Thyroid gland (tissue), 4 donors: ENCODE measurements at regions not wholly inside any gene's neighbourhood (a gene's known extent, or its start where the extent isn't known, plus 50 kb on each side); places are given as distances from the start of the nearest gene placed in this dataset.

Experiments
- DNase-seq, 2 donors: peaks; one replicate each; pipeline ENCODE4 v3.0.0-alpha.2; 2019
- H3K27ac ChIP-seq, 3 donors: fragments of 200-600 bp; sonication (generic); 1 replicate in 2 of 3; 2 replicates in 1 of 3; pipeline ENCODE4 v1.5.1; 2016 to 2019; ENCODE audit warnings: mild to moderate bottlenecking in 1 of 3, moderate library complexity in 1 of 3
- H3K27me3 ChIP-seq: fragments of 200-600 bp; sonication (generic); one replicate; pipeline ENCODE4 v1.5.1; 2019
- H3K36me3 ChIP-seq, 2 donors: fragments of 200-600 bp; sonication (generic); one replicate each; pipeline ENCODE4 v1.5.1; 2016 to 2019
- H3K4me1 ChIP-seq, 2 donors: fragments of 200-600 bp; sonication (generic); one replicate each; pipeline ENCODE4 v1.5.1; 2017 to 2019
- H3K4me3 ChIP-seq, 3 donors: fragments of 200-600 bp; sonication (generic); replicated peaks in 1 of 3; 1 replicate in 2 of 3; 2 replicates in 1 of 3; pipeline ENCODE4 v1.5.1; 2016; ENCODE audit warnings: mild to moderate bottlenecking in 1 of 3
- H3K9me3 ChIP-seq: fragments of 200-600 bp; sonication (generic); one replicate; pipeline ENCODE4 v1.5.1; 2017
- POLR2A ChIP-seq, 2 donors: fragments of 450-650 bp; IDR thresholded peaks; one replicate each; pipeline ENCODE4 v1.6.1; 2017; ENCODE audit warnings: antibody characterized with exemption in 2 of 2, mild to moderate bottlenecking in 2 of 2, moderate library complexity in 1 of 2
- WGBS, 2 donors: methylation state at CpG; one replicate each; pipeline ENCODE4 v1.1.5; 2017; 5-methylcytosine and 5-hydroxymethylcytosine counted together
- intact Hi-C: fragments of 100-400 bp; cut with DNase I; formaldehyde crosslinking; loops from one replicate; pipeline ENCODE4 v1.15.1; 2023
- TF ChIP-seq, protein P1 (sequence below), 6 experiments: fragments of 200-600 bp in 3 of 6; fragments of 450-650 bp in 3 of 6; sonication (generic) in 3 of 6; IDR thresholded peaks; one replicate each; pipeline ENCODE4 v1.5.1; 2016 to 2019; ENCODE audit warnings: antibody characterized with exemption in 6 of 6, mild to moderate bottlenecking in 2 of 6, inconsistent platforms in 1 of 6, moderate library complexity in 1 of 6

- no peak for DNase-seq
- no peaks in the 10 kb centered on the region for H3K36me3 ChIP-seq
- intact Hi-C loops, result loop anchor here (2.0 kb wide), 1 partner anchor 30 kb away; no protein-coding TSS in a partner anchor
- no peak for TF ChIP-seq POLR2A (IDR thresholded peaks at IDR 0.05)
- TF ChIP-seq, protein P1, sequence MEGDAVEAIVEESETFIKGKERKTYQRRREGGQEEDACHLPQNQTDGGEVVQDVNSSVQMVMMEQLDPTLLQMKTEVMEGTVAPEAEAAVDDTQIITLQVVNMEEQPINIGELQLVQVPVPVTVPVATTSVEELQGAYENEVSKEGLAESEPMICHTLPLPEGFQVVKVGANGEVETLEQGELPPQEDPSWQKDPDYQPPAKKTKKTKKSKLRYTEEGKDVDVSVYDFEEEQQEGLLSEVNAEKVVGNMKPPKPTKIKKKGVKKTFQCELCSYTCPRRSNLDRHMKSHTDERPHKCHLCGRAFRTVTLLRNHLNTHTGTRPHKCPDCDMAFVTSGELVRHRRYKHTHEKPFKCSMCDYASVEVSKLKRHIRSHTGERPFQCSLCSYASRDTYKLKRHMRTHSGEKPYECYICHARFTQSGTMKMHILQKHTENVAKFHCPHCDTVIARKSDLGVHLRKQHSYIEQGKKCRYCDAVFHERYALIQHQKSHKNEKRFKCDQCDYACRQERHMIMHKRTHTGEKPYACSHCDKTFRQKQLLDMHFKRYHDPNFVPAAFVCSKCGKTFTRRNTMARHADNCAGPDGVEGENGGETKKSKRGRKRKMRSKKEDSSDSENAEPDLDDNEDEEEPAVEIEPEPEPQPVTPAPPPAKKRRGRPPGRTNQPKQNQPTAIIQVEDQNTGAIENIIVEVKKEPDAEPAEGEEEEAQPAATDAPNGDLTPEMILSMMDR (IDR thresholded peaks at IDR 0.05), result no peak
- H3K9me3 ChIP-seq, result no peaks in the 10 kb centered on the region
- 84 to 85% methylated on average over 3 of the region's 3 CpGs for WGBS, 2 donors
- H3K4me3 ChIP-seq, result no peak overlapping the region
- H3K4me1 ChIP-seq, result no peaks in the 10 kb centered on the region
- no peaks in the 10 kb centered on the region for H3K27me3 ChIP-seq
- H3K27ac ChIP-seq, result no peak overlapping the region
Measured at GRCh38 chr16:51779240-51779639, 628.2 kb upstream of the SALL1 start.

DNA sequence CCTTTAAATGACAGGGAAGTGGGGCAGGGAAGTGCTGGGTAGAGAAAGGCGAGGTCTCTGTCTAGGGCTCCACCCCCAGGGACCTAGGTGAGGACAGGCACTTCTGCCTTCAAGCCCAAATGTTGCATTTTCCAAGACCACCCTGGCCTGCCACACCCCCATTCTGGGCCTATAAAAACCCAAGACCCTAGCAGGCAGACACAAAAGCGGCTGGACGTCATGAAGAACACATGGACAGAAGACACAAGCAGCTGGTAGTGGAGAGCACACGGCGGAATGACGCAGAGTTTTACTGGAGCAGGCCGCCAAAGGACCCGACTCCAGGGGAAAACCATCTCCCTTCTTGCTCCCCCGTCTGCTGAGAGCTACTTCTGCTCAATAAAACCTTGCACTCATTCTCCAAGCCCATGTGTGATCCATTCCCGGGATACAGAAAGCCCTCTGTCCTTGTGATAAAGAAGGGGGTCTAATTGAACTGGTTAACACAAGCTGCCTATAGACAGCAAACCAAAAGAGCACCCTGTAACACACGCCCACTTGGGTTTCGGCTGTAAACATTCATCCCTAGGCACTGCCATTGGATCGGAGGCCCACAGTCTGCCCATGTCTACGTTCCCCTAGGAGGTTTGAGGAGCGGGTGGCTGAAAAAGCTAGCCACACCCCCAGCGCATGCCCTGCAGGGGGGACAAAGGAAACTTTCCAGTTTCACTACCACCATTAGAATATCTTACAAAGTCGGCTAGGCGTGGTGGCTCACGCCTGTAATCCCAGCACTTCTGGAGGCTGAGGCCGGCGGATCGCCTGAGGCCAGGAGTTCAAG lies 622.2 kb upstream of the SALL1 start:
- Histone ChIP-seq H3K36me3 (no peaks in the 10 kb centered on the region), H3K27me3 (no peaks in the 10 kb centered on the region), H3K4me1 (peaks cover 8 to 9% of the 10 kb centered on the region in 2 donors), H3K4me3 (no peak overlapping the region), H3K27ac (no peak overlapping the region), H3K9me3 (no peaks in the 10 kb centered on the region)
- WGBS, 2 donors, result 87 to 91% methylated on average over 22 of the region's 22 CpGs
- no peak for DNase-seq
- intact Hi-C loops, result no loop called here
- TF ChIP-seq POLR2A (IDR thresholded peaks at IDR 0.05), result no peak
- TF ChIP-seq, protein P1 (IDR thresholded peaks at IDR 0.05), result no peak

DNA sequence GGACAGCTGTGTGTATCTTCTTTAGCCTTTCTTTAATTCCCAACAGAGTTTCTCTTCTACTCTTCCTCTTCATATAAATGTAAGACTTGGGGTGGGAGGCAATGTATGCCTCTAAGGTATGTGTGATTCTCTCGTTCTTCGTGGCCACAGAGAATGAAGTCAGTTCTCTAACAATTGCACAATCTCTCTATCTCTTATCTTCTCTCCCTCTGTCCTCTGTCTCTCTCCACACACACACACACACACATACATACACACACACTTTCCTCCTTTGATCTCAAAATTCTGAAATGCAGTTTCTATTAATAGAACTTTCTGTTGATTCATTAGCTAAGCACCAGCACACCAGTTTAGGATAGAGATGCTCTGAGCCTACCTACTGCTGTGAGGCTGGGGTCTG lies 615.7 kb upstream of the SALL1 start:
- no peaks in the 10 kb centered on the region for H3K36me3 ChIP-seq
- peaks cover 31 to 41% of the 10 kb centered on the region in 2 donors for H3K4me1 ChIP-seq
- intact Hi-C loops, result no loop called here
- no peaks in the 10 kb centered on the region for H3K9me3 ChIP-seq
- DNase-seq, result no peak
- 75 to 79% methylated on average over 2 of the region's 2 CpGs for WGBS, 2 donors
- no peak overlapping the region for H3K27ac ChIP-seq
- no peak overlapping the region for H3K4me3 ChIP-seq
- H3K27me3 ChIP-seq, result no peaks in the 10 kb centered on the region
- TF ChIP-seq, protein P1 (IDR thresholded peaks at IDR 0.05), result no peak
- TF ChIP-seq POLR2A (IDR thresholded peaks at IDR 0.05), result no peak

GRCh38 chr16:51763072-51763661 lies 612.1 kb upstream of the SALL1 start:
- WGBS, 2 donors, result 27 to 35% methylated on average over 6 of the region's 6 CpGs
- Histone ChIP-seq H3K27me3 (no peaks in the 10 kb centered on the region), H3K27ac (peak overlapping the region; percentile 88 to 93 (median 90)), H3K4me3 (no peak overlapping the region), H3K4me1 (peaks cover 41 to 44% of the 10 kb centered on the region in 2 donors), H3K9me3 (no peaks in the 10 kb centered on the region), H3K36me3 (no peaks in the 10 kb centered on the region)
- TF ChIP-seq, protein P1 (IDR thresholded peaks at IDR 0.05), result no peak
- TF ChIP-seq POLR2A (IDR thresholded peaks at IDR 0.05), result peak; percentile 75 to 98
- intact Hi-C loops, result no loop called here
- DNase-seq, result peak; percentile 91
